ENCODE measurements at regions not wholly inside any gene's neighbourhood (a gene's known extent, or its start where the extent isn't known, plus 50 kb on each side); places are given as distances from the start of the nearest gene placed in this dataset.
"Not testable (repeated sequence)": the region's sequence is repeated elsewhere in the genome, so short reads cannot be mapped to it uniquely, and the experiment has no call there.

GRCh38 chr1:146472192-146472861, 243.5 kb upstream of the NOTCH2NLA start:
- H3K27ac Mint-ChIP-seq: peak overlapping the region; percentile 81
- not testable (repeated sequence) for H3K27me3 Mint-ChIP-seq; H3K9me3 Mint-ChIP-seq; H3K4me1 Mint-ChIP-seq (ENCODE audit: low read depth); H3K36me3 Mint-ChIP-seq (ENCODE audit: low read depth)
- H3K4me3 Mint-ChIP-seq: peak overlapping the region; percentile 80
- peak; percentile 85 for DNase-seq

DNA sequence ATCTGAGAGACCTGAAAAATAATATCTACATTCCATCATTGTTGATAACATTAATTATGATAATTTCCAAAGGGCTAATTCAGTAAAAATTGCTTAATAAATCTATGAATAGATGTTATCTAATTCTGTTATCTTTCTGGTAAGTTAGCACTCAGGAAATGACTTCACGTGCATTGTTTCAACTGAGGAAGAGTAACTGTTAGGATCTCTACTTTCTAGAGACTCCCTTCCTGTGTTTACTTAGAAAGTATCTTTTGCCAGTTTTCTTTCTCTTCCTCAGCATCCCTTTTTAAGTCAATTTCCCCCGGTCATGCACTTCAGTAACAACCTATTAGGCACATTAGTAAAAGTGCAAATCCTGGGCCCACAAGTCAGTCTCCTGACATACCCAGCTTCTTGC, 231.1 kb upstream of the NOTCH2NLA start:
- not testable (repeated sequence) for H3K27me3 Mint-ChIP-seq; H3K27ac Mint-ChIP-seq; H3K4me3 Mint-ChIP-seq; H3K9me3 Mint-ChIP-seq; H3K4me1 Mint-ChIP-seq (ENCODE audit: low read depth); H3K36me3 Mint-ChIP-seq (ENCODE audit: low read depth); DNase-seq

DNA sequence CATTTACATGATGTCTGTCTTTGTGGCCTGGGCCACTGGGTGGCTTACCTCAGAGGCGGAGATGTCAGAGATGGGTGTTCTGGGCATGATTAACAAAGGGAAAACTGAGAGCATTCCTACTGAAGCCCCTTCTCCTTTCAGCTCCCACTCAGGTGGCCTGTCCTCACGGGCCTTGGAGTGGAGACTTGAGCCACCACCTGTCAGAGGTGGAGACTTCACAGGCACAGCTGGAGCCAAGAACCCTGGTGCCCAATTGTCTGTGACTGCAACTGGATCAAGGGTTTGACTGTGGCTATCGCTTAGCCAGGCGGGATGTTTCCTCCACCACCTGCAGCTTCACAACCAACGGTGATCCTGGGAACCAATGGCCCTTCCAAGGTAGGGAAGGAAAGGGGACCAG, 230.5 kb upstream of the NOTCH2NLA start:
- DNase-seq: peak; percentile 37
- not testable (repeated sequence) for H3K4me1 Mint-ChIP-seq (ENCODE audit: low read depth)

GRCh38 chr1:146448877-146449246, 220.0 kb upstream of the NOTCH2NLA start:
- H3K27ac Mint-ChIP-seq; H3K4me3 Mint-ChIP-seq; H3K27me3 Mint-ChIP-seq; H3K36me3 Mint-ChIP-seq (ENCODE audit: low read depth); DNase-seq; H3K4me1 Mint-ChIP-seq (ENCODE audit: low read depth); H3K9me3 Mint-ChIP-seq: not testable (repeated sequence)

More for the DNA sequence above, 230.5 kb upstream of the NOTCH2NLA start:
- H3K9me3 Mint-ChIP-seq; H3K27ac Mint-ChIP-seq; H3K36me3 Mint-ChIP-seq (ENCODE audit: low read depth); H3K4me3 Mint-ChIP-seq; H3K27me3 Mint-ChIP-seq: not testable (repeated sequence)

GRCh38 chr1:146448212-146448876, 219.5 kb upstream of the NOTCH2NLA start:
- DNase-seq: peak; percentile 65
- not testable (repeated sequence) for H3K27me3 Mint-ChIP-seq; H3K4me3 Mint-ChIP-seq; H3K27ac Mint-ChIP-seq; H3K4me1 Mint-ChIP-seq (ENCODE audit: low read depth); H3K9me3 Mint-ChIP-seq; H3K36me3 Mint-ChIP-seq (ENCODE audit: low read depth)

DNA sequence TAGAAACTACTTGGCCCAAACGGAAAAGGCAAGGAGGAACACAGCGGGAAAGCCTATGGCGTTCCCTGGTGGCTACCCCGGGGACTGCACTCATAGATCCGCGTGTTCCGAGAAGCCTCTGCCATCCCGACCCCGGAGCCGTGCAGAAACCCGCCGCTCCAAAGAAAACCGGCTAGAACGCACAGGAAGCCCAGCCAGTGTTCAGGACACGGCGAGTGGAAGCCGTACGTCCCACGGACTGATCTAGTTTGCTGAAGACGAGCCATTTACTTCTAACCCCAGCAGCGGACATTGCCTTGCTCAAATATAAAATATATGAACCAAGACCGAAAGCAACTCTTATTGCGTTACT, 215.0 kb upstream of the NOTCH2NLA start:
- Mint-ChIP-seq H3K27ac (peak overlapping the region; percentile 83), H3K4me3 (peak overlapping the region; percentile 77)
- not testable (repeated sequence) for H3K9me3 Mint-ChIP-seq; H3K36me3 Mint-ChIP-seq (ENCODE audit: low read depth); H3K27me3 Mint-ChIP-seq; H3K4me1 Mint-ChIP-seq (ENCODE audit: low read depth)
- peak; percentile 77 for DNase-seq

DNA sequence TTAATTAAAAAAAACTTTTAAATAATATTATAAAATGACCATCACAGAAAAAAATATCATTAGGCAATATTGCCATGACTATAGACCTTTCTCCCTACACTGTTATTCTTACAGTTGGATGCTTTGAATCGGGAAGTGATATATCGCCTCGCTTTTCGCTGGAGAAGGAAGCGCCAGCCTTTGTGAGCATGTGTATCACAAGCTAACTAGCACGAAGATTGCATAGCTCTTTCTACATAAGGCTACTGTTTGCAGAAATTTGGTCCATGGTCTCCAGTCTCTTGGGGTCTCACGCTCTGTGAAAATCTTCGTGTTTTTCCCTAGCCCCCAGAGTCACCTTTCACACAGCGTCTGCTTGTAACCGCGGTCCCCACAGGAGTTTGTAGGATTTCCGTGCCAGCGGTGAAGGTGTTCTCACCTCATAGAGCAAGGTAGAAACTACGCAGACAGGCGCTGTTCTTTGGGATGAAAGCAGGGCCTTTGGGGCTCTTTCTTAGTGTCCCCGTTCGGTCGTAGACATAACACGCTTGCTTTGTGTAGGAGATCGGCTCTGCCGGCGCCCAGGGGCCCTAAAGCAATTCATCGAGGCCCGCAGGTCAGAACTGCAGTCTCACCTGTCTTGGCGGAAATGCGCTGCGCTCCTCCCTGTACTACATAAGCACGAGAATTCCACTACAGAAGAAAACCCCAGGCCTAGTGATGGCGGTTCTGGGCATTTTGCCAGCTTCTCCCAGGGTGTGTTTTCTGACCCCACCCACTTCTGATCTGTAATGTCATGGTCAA, 214.5 kb upstream of the NOTCH2NLA start:
- DNase-seq: peak; percentile 48
- H3K4me3 Mint-ChIP-seq: not testable (repeated sequence)

GRCh38 chr1:146438543-146438942, 209.7 kb upstream of the NOTCH2NLA start:
- not testable (repeated sequence) for H3K9me3 Mint-ChIP-seq; DNase-seq; H3K27me3 Mint-ChIP-seq; H3K36me3 Mint-ChIP-seq (ENCODE audit: low read depth); H3K27ac Mint-ChIP-seq; H3K4me1 Mint-ChIP-seq (ENCODE audit: low read depth); H3K4me3 Mint-ChIP-seq

More for the DNA sequence above, 214.5 kb upstream of the NOTCH2NLA start:
- H3K27me3 Mint-ChIP-seq; H3K36me3 Mint-ChIP-seq (ENCODE audit: low read depth); H3K9me3 Mint-ChIP-seq; H3K27ac Mint-ChIP-seq; H3K4me1 Mint-ChIP-seq (ENCODE audit: low read depth): not testable (repeated sequence)

GRCh38 chr1:146416642-146417041, 187.8 kb upstream of the NOTCH2NLA start:
- not testable (repeated sequence) for H3K36me3 Mint-ChIP-seq (ENCODE audit: low read depth); H3K4me1 Mint-ChIP-seq (ENCODE audit: low read depth); DNase-seq; H3K9me3 Mint-ChIP-seq; H3K27me3 Mint-ChIP-seq; H3K4me3 Mint-ChIP-seq; H3K27ac Mint-ChIP-seq

DNA sequence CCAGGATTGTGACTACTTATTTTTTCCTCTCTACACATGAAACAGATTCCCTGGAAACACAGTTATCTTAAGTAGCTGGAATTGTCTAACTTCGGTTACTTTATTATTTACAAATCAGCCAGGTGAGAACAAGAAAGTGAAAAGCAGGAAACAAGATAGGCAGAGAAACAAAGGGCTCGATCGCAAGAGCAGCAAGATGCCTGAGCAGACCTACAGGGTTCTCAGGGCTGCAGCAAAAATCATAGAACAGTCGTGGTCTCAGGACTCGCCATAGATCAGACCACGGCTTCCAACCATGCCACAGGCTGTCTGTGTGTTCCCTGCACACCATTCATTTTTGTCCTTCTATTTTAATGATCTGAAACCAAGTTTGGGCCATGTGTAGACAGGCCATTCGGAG, 186.2 kb upstream of the NOTCH2NLA start:
- not testable (repeated sequence) for H3K36me3 Mint-ChIP-seq (ENCODE audit: low read depth); H3K9me3 Mint-ChIP-seq; H3K27me3 Mint-ChIP-seq; H3K27ac Mint-ChIP-seq; DNase-seq; H3K4me3 Mint-ChIP-seq
- peaks cover 11% of the 10 kb centered on the region for H3K4me1 Mint-ChIP-seq (ENCODE audit: low read depth)

DNA sequence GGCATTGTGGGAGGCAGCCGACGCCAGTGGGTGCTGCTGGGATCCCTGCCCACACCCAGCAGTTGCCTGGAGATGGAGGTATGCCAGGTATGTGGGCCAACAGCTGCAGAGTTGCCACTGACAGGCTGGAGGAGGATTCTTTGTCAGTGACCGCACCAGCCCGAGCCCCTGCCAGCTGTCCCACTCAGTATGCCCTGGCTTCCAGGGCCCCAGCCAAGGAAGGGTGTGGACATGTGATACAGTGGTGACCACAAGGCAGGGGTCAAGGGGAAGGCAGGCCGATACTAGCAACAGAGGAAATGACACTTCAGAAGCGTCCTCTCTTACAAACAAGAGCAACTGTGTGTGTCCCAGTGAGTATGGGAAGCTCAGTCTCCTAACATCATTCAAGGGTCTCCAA, 185.1 kb upstream of the NOTCH2NLA start:
- peaks cover 14% of the 10 kb centered on the region for H3K4me1 Mint-ChIP-seq (ENCODE audit: low read depth)

DNA sequence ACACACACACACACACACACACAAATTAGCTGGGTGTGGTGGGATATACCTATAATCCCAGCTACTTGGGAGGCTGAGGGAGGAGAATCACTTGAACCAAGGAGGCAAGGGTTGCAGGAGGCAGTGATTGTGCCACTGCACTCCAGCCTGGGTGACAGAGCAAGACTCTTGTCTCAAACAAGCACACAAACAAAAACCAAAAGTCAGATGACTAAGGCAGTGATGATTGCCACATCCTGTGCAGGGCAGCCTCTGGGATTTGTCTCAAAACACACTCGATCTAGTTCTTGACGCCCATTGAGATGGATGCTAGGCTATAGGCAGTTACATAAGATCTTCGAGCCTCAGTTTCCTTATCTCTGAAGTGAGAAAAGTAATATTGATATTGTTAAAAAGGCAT, 183.1 kb upstream of the NOTCH2NLA start:
- Mint-ChIP-seq H3K27ac (peak overlapping the region; percentile 74), H3K4me3 (peak overlapping the region; percentile 58), H3K4me1 (ENCODE audit: low read depth) (peaks cover 17% of the 10 kb centered on the region)
- H3K36me3 Mint-ChIP-seq (ENCODE audit: low read depth); H3K27me3 Mint-ChIP-seq; DNase-seq; H3K9me3 Mint-ChIP-seq: not testable (repeated sequence)

More for the DNA sequence above, 185.1 kb upstream of the NOTCH2NLA start:
- not testable (repeated sequence) for H3K27me3 Mint-ChIP-seq; DNase-seq; H3K36me3 Mint-ChIP-seq (ENCODE audit: low read depth); H3K4me3 Mint-ChIP-seq; H3K27ac Mint-ChIP-seq; H3K9me3 Mint-ChIP-seq

- H3K4me1 Mint-ChIP-seq (ENCODE audit: low read depth): peaks cover 14% of the 10 kb centered on the region
- peak overlapping the region; percentile 49 for H3K4me3 Mint-ChIP-seq
- H3K27ac Mint-ChIP-seq: peak overlapping the region; percentile 95
- not testable (repeated sequence) for H3K9me3 Mint-ChIP-seq; H3K27me3 Mint-ChIP-seq; H3K36me3 Mint-ChIP-seq (ENCODE audit: low read depth); DNase-seq
Observed at GRCh38 chr1:146409817-146410441, 181.1 kb upstream of the NOTCH2NLA start.

- H3K27me3 Mint-ChIP-seq; H3K36me3 Mint-ChIP-seq (ENCODE audit: low read depth); DNase-seq; H3K9me3 Mint-ChIP-seq: not testable (repeated sequence)
- Mint-ChIP-seq H3K4me3 (peak overlapping the region; percentile 49), H3K27ac (peak overlapping the region; percentile 95), H3K4me1 (ENCODE audit: low read depth) (peaks cover 14% of the 10 kb centered on the region)
Observed at GRCh38 chr1:146409116-146409801, 180.4 kb upstream of the NOTCH2NLA start.

Measured in activated T-cell treated with anti-CD3 and anti-CD28 coated beads, Interleukin-2, amount 50 U/mL, for 24 hours (primary cell).